ENCODE measurements at regions not wholly inside any gene's neighbourhood (a gene's known extent, or its start where the extent isn't known, plus 50 kb on each side); places are given as distances from the start of the nearest gene placed in this dataset.

- no peaks in the 10 kb centered on the region for H3K4me1 ChIP-seq (ENCODE audit: insufficient read depth, low read length, poor library complexity, severe bottlenecking)
- TF ChIP-seq, protein P1, sequence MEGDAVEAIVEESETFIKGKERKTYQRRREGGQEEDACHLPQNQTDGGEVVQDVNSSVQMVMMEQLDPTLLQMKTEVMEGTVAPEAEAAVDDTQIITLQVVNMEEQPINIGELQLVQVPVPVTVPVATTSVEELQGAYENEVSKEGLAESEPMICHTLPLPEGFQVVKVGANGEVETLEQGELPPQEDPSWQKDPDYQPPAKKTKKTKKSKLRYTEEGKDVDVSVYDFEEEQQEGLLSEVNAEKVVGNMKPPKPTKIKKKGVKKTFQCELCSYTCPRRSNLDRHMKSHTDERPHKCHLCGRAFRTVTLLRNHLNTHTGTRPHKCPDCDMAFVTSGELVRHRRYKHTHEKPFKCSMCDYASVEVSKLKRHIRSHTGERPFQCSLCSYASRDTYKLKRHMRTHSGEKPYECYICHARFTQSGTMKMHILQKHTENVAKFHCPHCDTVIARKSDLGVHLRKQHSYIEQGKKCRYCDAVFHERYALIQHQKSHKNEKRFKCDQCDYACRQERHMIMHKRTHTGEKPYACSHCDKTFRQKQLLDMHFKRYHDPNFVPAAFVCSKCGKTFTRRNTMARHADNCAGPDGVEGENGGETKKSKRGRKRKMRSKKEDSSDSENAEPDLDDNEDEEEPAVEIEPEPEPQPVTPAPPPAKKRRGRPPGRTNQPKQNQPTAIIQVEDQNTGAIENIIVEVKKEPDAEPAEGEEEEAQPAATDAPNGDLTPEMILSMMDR (conservative IDR thresholded peaks at IDR 0.05; ENCODE audit: low read length): no peak
- TF ChIP-seq EZH2phosphoT487 (IDR thresholded peaks at IDR 0.05; ENCODE audit: borderline replicate concordance): no peak
- no peak overlapping the region for H3K9ac ChIP-seq (ENCODE audit: low read depth, low read length, poor library complexity, severe bottlenecking)
- H3K79me2 ChIP-seq (ENCODE audit: insufficient read depth, low read length): no peaks in the 10 kb centered on the region
- no peaks in the 10 kb centered on the region for H3K9me2 ChIP-seq (replicated peaks; ENCODE audit: low read depth, low read length)
- H3F3A ChIP-seq (ENCODE audit: low read depth): no peaks in the 10 kb centered on the region
- H3K36me3 ChIP-seq (ENCODE audit: insufficient read depth, low read length): no peaks in the 10 kb centered on the region
- no peak overlapping the region for H3K4me2 ChIP-seq (ENCODE audit: low read depth, low read length, poor library complexity, severe bottlenecking)
- H3K9me3 ChIP-seq (ENCODE audit: insufficient read depth, low read depth, low read length): no peaks in the 10 kb centered on the region
- no peaks in the 10 kb centered on the region for H3K27me3 ChIP-seq (ENCODE audit: insufficient read depth, low read length, poor library complexity, severe bottlenecking)
- H2AFZ ChIP-seq (ENCODE audit: low read length): no peak overlapping the region
- H3K4me3 ChIP-seq (ENCODE audit: low read length, poor library complexity, severe bottlenecking): no peak overlapping the region
- H4K20me1 ChIP-seq (ENCODE audit: insufficient read depth, low read length, poor library complexity, severe bottlenecking): no peaks in the 10 kb centered on the region
Measured at GRCh38 chr6:101079696-101080270, 198.7 kb upstream of the ASCC3 start.

DNA sequence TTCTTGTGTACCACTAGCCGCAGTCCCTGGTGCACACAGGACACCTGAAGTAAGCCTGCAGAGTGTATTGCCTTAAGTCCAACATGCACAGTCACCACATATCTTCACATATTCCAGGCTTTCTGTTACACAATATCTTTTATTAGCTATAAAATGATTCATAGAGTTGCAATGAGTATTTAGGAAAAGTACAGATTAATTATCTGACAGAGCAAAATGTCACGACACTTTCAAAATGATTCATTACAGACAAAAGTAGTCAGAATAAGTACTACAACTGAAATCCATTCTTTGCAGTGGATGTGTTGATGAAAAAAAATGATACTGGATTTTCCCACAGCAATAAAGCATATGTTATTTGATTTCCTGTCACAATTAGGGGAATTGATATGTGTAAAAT lies 199.5 kb upstream of the ASCC3 start:
- H2AFZ ChIP-seq (ENCODE audit: low read length): no peak overlapping the region
- H3F3A ChIP-seq (ENCODE audit: low read depth): no peaks in the 10 kb centered on the region
- H3K79me2 ChIP-seq (ENCODE audit: insufficient read depth, low read length): no peaks in the 10 kb centered on the region
- no peaks in the 10 kb centered on the region for H3K4me1 ChIP-seq (ENCODE audit: insufficient read depth, low read length, poor library complexity, severe bottlenecking)
- no peaks in the 10 kb centered on the region for H3K9me2 ChIP-seq (replicated peaks; ENCODE audit: low read depth, low read length)
- H3K27me3 ChIP-seq (ENCODE audit: insufficient read depth, low read length, poor library complexity, severe bottlenecking): no peaks in the 10 kb centered on the region
- H3K36me3 ChIP-seq (ENCODE audit: insufficient read depth, low read length): no peaks in the 10 kb centered on the region
- no peak overlapping the region for H3K4me3 ChIP-seq (ENCODE audit: low read length, poor library complexity, severe bottlenecking)
- no peak overlapping the region for H3K9ac ChIP-seq (ENCODE audit: low read depth, low read length, poor library complexity, severe bottlenecking)
- no peaks in the 10 kb centered on the region for H3K9me3 ChIP-seq (ENCODE audit: insufficient read depth, low read depth, low read length)
- no peak for TF ChIP-seq EZH2phosphoT487 (IDR thresholded peaks at IDR 0.05; ENCODE audit: borderline replicate concordance)
- TF ChIP-seq, protein P1 (conservative IDR thresholded peaks at IDR 0.05; ENCODE audit: low read length): no peak
- no peaks in the 10 kb centered on the region for H4K20me1 ChIP-seq (ENCODE audit: insufficient read depth, low read length, poor library complexity, severe bottlenecking)
- no peak overlapping the region for H3K4me2 ChIP-seq (ENCODE audit: low read depth, low read length, poor library complexity, severe bottlenecking)

DNA sequence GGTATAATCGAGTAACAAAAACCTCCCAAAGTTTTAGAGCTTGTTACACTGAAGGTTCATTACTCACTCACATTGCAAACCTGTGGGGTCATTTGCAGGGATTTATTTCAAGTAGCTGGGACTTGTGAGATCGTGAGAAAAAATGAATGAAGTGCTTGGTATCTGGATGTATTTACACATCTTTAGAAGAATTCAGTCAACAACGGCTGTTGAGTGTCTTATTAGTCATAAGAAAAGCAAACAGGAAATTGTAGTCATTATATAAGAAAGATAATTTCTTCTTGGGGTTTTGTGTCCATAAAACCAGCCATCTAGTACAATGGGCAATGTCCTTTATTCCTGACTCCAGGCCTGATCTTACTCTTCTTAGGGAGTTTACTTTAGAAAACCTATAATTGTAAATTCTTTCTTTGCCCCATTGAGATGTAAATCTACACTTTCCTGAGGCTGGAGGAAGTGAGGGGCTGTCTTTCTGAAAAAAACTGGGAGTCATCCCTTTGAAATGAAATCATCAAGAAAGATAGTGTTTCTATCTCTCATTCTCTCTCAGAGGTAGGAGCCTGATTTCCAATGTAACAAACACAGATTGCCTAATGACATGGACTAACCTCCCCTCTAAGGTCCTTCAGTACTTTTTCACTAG lies 202.5 kb upstream of the ASCC3 start:
- Histone ChIP-seq H2AFZ (ENCODE audit: low read length) (no peak overlapping the region), H3K9me3 (ENCODE audit: insufficient read depth, low read depth, low read length) (no peaks in the 10 kb centered on the region), H3K9me2 (replicated peaks; ENCODE audit: low read depth, low read length) (no peaks in the 10 kb centered on the region), H3K36me3 (ENCODE audit: insufficient read depth, low read length) (no peaks in the 10 kb centered on the region), H3K4me3 (ENCODE audit: low read length, poor library complexity, severe bottlenecking) (no peak overlapping the region), H4K20me1 (ENCODE audit: insufficient read depth, low read length, poor library complexity, severe bottlenecking) (no peaks in the 10 kb centered on the region), H3K27me3 (ENCODE audit: insufficient read depth, low read length, poor library complexity, severe bottlenecking) (no peaks in the 10 kb centered on the region), H3K79me2 (ENCODE audit: insufficient read depth, low read length) (no peaks in the 10 kb centered on the region), H3F3A (ENCODE audit: low read depth) (no peaks in the 10 kb centered on the region), H3K4me1 (ENCODE audit: insufficient read depth, low read length, poor library complexity, severe bottlenecking) (no peaks in the 10 kb centered on the region), H3K4me2 (ENCODE audit: low read depth, low read length, poor library complexity, severe bottlenecking) (no peak overlapping the region), H3K9ac (ENCODE audit: low read depth, low read length, poor library complexity, severe bottlenecking) (no peak overlapping the region)
- TF ChIP-seq EZH2phosphoT487 (IDR thresholded peaks at IDR 0.05; ENCODE audit: borderline replicate concordance): no peak
- TF ChIP-seq, protein P1 (conservative IDR thresholded peaks at IDR 0.05; ENCODE audit: low read length): no peak

Measured in Loucy (cell line).